Nucleus accumbens (tissue), 56 donors: ENCODE measurements at regions not wholly inside any gene's neighbourhood (a gene's known extent, or its start where the extent isn't known, plus 50 kb on each side); places are given as distances from the start of the nearest gene placed in this dataset.

Experiments used
- DNase-seq, 56 donors: peaks; one replicate each; lab custom pipeline; 2025; lab: John Stamatoyannopoulos, UW

GRCh38 chr12:66838366-66838765 is 159.5 kb upstream of the GRIP1 start:
- DNase-seq, result no peak

DNA sequence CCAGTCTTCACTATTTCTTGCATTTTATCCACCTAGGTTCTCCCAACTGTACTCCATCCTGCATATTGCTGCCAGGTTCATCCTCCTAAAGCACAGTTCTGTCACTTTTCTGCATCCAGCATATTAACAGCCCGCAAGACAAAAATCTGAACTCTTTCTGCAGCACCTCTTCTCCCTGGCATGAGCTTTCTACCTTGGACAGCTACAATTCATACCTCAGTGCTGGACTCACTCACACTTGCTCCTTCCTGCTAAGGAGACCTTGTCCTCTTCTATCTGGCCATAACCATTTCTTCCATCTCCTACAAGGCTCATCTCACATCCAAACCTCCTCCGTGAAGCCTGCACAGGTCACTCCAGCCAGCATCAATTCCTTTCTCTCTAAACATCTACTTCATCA is 170.1 kb upstream of the GRIP1 start:
- DNase-seq, result no peak

DNA sequence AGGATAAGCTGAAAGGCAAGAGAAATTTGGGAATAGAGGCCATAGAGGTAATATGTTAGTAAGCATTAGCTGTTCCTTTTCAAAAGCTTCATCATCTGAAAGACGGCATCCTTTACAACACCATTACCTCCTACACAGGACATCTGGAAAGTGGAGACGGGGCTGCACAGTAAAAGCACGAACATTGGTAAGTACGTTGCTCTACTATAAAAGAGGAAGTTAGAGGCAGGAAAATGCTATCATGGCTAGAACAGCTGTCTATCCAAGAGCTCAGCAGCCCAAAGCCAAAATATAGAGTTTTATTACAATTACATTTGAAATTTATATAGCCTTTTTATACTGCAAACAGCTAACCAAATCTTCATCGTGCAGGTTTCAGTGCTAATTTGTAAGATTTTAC is 172.3 kb upstream of the GRIP1 start:
- no peak for DNase-seq

DNA sequence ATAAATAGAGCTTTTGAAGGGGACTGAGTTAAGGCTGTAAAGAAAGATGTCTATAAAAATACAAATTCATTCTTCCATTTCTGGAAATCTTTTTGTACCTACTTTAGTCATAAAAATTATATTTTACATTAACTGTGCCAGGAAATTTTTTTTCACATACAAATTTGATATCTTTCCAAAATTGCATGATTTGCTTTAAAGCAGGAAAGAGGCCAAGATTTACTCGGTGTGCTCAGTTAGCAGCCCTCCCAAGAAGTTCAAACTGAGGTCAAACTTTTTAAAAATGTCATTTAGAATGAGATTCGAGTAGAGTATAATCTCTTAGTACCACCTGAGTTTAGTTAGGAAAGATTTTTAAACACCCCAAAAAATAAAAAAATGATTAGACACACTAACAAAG is 173.2 kb upstream of the GRIP1 start:
- no peak for DNase-seq

- no peak for DNase-seq
Measured at GRCh38 chr12:66852765-66853164, 173.9 kb upstream of the GRIP1 start.

- DNase-seq, result no peak
Measured at GRCh38 chr12:66859751-66860440, 181.0 kb upstream of the GRIP1 start.

DNA sequence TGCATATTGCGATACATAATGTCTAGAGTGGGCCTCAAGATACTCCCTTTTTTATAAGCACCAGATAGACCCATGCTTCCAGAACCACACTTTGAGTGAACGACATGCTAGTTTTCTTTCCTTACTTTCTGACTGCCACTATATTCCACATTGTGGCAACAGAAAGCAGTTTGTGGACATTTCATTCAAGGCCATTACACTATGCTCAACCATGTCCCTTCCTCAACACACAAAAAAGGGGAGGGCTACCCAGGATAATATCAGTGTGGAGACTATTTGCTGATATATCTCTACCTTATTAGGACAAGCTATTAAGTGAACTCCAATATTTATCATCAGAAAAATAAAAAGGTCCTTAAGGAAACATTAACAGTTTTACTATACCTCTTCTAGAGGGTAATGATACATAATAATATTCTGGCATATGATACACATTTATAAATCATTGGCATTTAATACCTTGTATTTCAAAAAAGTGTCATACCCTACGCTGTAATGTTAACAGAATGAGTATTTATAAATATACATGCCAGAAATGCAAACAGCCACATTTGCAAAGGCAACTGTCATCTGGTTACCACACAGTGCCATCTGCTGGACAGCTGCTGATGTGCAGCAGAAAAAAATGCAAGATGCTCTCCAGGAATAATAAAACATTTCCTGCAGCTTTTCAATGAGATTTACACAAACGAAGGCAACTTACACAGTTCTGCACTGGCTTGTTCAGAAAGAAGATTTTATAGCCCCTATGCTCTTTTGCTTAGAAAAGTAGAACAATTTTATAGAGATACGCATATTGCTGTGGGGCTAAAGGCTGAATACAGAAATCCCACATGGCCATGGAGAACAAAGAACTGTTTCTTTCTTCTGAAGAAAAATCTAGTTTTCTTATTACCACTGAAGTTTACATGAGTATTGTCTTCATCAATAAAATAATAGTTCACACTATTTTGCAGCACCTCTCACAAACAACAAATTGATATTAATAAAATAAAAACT is 182.2 kb upstream of the GRIP1 start:
- DNase-seq, result peak in 43 of 56 donors; percentile 0 to 76 (median 14)

DNA sequence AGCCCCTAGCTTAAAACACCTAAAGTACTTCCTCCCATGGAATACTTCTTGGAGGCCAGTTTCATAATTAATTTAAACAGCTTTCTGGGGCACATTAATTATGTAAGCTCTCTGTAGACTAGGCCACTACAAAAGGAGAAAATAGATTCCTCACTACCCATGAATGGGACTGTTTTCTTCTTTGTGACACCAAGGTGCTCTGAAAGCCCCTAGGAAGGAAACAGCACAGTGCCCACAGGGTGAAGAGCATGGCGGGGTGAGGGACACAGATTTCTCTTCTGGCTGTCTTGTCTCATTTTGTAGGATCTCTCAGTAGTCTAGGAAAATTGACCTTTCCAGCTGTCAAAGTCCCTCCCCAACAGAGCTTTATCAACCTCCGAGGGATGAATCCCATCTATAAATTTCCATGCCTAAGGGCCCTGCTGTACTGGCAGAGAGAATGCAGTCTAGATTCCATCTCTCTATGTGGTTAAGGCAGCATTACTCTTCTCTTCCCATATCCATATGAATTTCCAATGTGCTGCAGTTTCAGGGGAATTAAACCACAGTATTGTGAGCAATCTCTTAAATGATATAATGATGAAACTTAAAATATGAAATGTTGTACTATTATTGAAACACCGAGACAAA is 183.6 kb upstream of the GRIP1 start:
- DNase-seq, result no peak

DNA sequence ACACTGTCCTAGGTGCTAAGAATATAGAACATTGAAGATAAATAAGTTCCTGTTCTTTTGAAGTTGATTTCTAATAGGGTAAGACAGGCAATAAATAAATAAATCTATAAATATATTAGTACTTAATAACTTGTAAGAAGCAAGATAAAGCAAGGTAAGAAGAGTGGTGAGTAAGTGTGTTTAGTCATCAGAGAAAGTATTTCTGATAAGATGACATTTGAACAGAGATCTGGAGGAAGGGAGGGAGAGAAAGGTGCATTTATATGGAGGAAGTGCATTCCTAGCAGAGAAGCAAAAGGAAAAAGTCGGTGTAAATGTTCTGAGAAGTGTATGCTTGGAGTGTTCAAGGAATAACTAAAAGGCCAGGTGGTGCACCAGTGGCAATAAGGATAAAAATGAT is 184.4 kb upstream of the GRIP1 start:
- no peak for DNase-seq

DNA sequence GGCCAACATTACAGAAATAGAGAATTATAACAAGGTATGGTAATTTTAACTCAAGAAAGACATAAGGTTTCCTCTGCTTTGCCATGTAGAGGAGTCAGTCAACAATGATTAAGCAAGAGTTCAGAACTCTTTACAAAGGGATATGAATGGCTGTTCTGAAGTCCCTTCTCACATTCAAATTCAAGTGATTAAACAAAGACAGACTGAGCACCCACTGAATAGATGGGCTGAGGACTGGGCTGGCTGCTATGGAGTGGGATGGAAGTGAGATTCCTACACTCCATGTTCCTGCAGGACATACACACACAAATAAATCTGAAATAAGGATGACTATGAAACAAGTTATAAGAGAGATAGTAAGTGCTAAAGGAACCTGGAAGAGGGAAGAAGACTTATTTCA is 199.0 kb upstream of the GRIP1 start:
- no peak for DNase-seq

DNA sequence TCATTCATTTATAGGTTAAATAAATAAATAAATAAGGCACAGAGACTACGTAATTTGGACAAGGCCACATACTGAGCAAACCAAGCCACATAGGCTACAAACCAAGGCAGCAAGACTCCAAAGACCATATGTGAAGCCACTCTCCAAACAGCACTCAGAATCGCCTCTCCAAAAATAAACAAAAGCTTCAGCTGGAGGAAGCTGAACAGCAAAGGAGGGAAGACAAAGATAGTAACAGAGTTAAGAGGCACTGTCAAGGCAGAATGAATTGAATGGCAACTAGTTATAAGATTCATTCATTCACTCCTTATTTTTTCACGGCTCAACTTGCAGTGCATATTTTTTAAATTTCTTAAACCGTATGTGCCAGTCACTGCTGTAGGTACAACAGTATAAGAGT is 200.5 kb upstream of the GRIP1 start:
- DNase-seq, result no peak

DNA sequence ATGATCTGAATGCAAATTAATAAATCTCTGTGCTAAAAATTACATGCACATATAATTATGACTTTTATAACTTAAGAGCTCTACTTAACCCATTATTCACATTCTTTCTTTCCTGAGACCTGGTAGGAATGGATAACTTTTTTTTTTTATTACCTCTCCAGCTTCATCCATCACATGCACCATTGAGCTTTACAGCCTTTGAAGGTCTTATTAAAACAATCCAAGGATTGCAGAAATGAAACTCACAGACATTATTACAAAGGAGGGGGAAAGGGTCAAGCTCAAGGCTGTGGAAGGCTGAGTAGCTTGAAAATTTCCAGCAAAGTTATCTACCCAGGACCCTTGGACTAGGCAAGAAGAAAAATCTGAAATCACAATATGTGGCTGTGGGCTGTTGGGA is 202.5 kb upstream of the GRIP1 start:
- DNase-seq, result no peak

- no peak for DNase-seq
Measured at GRCh38 chr12:66884091-66884490, 205.2 kb upstream of the GRIP1 start.

GRCh38 chr12:66885115-66885875 is 206.4 kb upstream of the GRIP1 start:
- DNase-seq, result no peak

- peak in 4 of 56 donors; percentile 1 to 22 (median 8) for DNase-seq
Measured at GRCh38 chr12:66896797-66897196, 217.9 kb upstream of the GRIP1 start.

DNA sequence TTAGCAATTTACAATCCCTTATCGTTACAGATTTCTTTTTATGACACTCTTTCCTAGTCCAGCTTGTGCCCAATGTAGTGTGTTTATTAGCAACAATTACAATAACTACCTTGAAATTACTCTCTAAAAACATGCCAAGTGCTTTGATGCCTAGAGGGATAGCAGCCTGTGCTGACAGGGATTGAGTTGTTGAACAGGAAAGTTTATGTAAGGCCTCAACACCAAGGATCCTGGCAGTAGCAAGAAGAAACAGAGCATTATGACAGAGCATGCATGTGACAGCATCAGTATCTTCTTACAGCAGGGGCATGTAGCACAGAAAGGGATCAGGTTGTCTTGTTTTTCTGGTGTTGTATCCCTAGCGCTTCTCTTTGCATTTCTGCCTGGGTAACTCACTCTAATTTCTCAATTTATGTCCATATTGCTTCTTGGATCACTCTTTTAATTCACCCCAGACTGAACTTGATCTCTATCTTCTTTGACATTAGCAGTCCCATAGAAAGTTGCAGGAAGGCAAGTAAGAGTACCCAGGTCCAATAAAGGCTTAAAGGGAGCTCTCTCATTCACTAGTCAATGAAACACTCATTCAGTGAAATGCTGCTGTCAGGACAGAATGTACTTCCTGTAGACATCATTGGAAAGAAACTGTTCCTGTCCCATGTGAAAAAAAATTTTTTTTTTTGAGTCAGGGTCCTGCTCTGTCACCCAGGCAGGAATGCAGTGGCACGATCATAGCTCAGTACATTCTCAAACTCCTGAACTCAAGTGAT is 220.0 kb upstream of the GRIP1 start:
- no peak for DNase-seq

DNA sequence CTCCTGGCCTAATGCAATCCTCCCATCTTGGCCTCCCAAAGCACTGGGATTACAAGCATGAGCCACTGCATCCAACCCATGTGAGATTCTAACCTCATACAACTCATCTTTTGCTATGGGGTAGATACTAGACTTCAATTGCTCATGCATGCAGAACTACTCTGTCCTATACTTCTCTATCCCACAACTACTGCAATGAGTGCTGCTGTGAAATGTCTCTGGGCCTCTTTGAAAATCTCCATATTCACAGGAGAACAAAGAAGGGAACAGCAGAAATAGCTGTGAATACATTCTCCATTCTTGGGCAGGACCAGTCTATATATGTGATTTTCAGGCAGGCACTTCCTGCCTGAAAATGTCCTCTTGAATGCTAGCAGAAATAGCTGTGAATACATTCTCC is 220.7 kb upstream of the GRIP1 start:
- no peak for DNase-seq

GRCh38 chr12:66900616-66901015 is 221.7 kb upstream of the GRIP1 start:
- no peak for DNase-seq

- no peak for DNase-seq
Measured at GRCh38 chr12:66901138-66901932, 222.5 kb upstream of the GRIP1 start.
